Left ventricle myocardium inferior (tissue), 1 donor: ENCODE measurements at regions not wholly inside any gene's neighbourhood (a gene's known extent, or its start where the extent isn't known, plus 50 kb on each side); places are given as distances from the start of the nearest gene placed in this dataset.

Experiments
- DNase-seq: peaks from one replicate; pipeline ENCODE4 v3.0.0-alpha.2; 2020
- H3K27ac ChIP-seq: fragments of 200-600 bp; replicated peaks from 2 replicates; pipeline ENCODE4 v1.8.0; 2021
- H3K27me3 ChIP-seq: fragments of 200-600 bp; 2 replicates; pipeline ENCODE4 v1.8.0; 2021; ENCODE audit warnings: low read depth
- H3K36me3 ChIP-seq: fragments of 200-600 bp; 2 replicates; pipeline ENCODE4 v1.8.0; 2021
- H3K4me1 ChIP-seq: fragments of 200-600 bp; 2 replicates; pipeline ENCODE4 v1.8.0; 2021
- H3K4me3 ChIP-seq: fragments of 200-600 bp; 2 replicates; pipeline ENCODE4 v1.8.0; 2021; ENCODE audit warnings: mild to moderate bottlenecking, moderate library complexity
- H3K9me3 ChIP-seq: fragments of 200-600 bp; replicated peaks from 2 replicates; pipeline ENCODE4 v1.8.0; 2021
- CTCF ChIP-seq: fragments of 200-600 bp; IDR thresholded peaks from 2 replicates; pipeline ENCODE4 v1.8.0; 2021; ENCODE audit warnings: antibody characterized with exemption, mild to moderate bottlenecking, borderline replicate concordance
- intact Hi-C: fragments of 100-400 bp; cut with micrococcal nuclease; formaldehyde crosslinking; loops from one replicate; pipeline ENCODE4 v1.11.0; 2022
- donor health status: DM: no; HTN: yes; CAD: no; lungs with severe emphysema.

GRCh38 chr7:121485467-121486243 lies 89.5 kb upstream of the FAM3C start:
- no peaks in the 10 kb centered on the region for H3K9me3 ChIP-seq
- H3K4me3 ChIP-seq: no peak overlapping the region
- no peaks in the 10 kb centered on the region for H3K27me3 ChIP-seq
- intact Hi-C loops: no loop called here
- DNase-seq: peak; percentile 25
- peaks cover 5% of the 10 kb centered on the region for H3K4me1 ChIP-seq
- no peaks in the 10 kb centered on the region for H3K36me3 ChIP-seq
- peak overlapping the region; percentile 31 for H3K27ac ChIP-seq
- no peak for TF ChIP-seq CTCF

DNA sequence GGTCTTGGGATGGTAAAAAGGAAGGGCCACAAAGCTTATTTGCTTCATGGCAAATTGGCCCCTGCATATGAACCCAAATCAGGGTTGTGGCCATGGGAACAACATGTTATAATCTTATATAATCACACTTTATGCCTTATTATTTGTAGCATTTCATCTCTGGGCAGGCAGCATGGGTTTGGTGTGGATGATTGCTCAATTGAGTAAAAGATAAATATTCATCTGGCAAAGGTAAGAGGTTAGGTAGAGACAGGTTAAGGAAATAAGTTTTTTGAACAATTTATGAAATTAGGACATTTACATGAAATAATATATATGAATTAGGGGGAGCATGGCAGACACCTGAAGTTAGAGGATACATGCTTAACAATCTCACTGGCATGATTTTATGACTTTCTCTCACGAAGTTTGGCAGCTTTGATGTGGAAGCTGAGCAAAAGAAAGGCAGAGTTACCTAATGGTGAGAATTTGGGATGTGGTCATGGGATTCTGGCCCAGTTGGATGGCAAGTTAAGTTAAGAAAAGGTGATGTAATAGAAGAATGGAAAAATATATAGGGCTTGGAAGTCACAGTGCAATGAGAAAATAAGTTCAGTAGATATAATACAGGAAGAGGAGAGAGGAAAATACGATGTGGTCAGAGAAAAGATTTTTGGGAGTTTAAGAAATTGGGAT lies 88.1 kb upstream of the FAM3C start:
- intact Hi-C loops: no loop called here
- Histone ChIP-seq H3K4me3 (no peak overlapping the region), H3K36me3 (no peaks in the 10 kb centered on the region), H3K4me1 (peaks cover 5% of the 10 kb centered on the region), H3K27ac (no peak overlapping the region), H3K27me3 (no peaks in the 10 kb centered on the region), H3K9me3 (no peaks in the 10 kb centered on the region)
- no peak for DNase-seq
- no peak for TF ChIP-seq CTCF

DNA sequence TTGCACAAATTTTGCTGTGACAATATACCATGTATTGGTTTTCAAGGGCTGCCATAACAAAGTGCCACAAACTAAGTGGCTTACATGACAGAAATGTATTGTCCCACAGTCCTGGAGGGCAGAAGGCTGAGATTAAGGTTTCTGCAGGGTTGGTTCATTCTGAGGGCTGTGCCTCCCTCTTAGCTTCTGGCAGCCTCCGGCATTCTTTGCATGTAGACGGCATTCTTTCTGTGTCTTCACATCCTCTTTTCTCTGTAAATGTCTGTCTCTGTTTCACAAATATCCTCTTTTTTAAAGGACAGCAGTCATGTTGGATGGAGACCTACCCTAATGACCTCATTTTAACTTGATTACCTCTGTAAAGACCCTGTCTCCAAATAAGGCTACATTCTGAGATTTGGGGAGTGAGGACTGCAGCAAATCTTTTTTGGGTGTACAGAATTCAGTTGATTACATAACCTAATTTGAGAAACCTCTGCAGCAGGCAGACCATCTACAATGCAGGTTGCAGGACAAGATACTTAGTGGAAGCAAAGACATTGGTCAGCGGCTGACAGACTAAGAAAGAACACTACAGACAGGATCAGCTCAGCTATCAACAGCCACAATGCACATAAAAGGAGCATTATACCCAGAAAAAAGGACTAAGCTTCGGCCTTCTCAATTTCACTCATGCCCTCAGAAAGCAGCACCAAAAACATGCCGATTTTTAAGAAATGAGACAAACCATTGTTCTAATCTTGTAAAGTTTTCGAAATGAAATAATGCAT lies 84.6 kb upstream of the FAM3C start:
- intact Hi-C loops: no loop called here

GRCh38 chr7:121480058-121480457 lies 84.0 kb upstream of the FAM3C start:
- H3K36me3 ChIP-seq: no peaks in the 10 kb centered on the region
- no peaks in the 10 kb centered on the region for H3K4me1 ChIP-seq
- no peaks in the 10 kb centered on the region for H3K27me3 ChIP-seq
- no peaks in the 10 kb centered on the region for H3K9me3 ChIP-seq
- intact Hi-C loops: no loop called here
- TF ChIP-seq CTCF: no peak
- H3K4me3 ChIP-seq: no peak overlapping the region
- no peak overlapping the region for H3K27ac ChIP-seq
- DNase-seq: no peak

More for the DNA sequence above, 84.6 kb upstream of the FAM3C start:
- Histone ChIP-seq H3K27ac (no peak overlapping the region), H3K9me3 (no peaks in the 10 kb centered on the region), H3K4me1 (peaks cover 5% of the 10 kb centered on the region), H3K27me3 (no peaks in the 10 kb centered on the region), H3K36me3 (no peaks in the 10 kb centered on the region), H3K4me3 (no peak overlapping the region)
- DNase-seq: no peak
- TF ChIP-seq CTCF: no peak

DNA sequence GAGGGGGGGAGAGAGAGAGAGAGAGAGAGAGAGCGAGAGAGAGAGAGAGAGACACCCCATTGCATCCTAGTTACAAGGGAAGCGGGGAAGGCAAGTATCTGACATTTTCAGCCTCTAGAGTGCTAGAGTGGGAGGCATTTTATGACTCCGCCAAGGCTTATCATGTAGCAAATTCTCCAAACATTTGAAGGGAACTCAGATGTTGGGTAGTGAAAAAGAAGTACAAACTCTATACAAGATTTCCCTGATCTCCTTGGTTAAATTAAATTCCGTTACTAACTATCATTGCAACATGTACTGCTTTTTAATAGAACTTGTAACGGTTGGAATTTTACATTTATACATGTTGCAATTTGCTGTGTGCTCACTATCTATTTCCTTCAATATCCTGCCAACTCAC lies 83.4 kb upstream of the FAM3C start:
- Histone ChIP-seq H3K9me3 (no peaks in the 10 kb centered on the region), H3K4me3 (no peak overlapping the region), H3K27ac (no peak overlapping the region), H3K4me1 (no peaks in the 10 kb centered on the region), H3K27me3 (no peaks in the 10 kb centered on the region), H3K36me3 (no peaks in the 10 kb centered on the region)
- intact Hi-C loops: no loop called here
- no peak for DNase-seq
- TF ChIP-seq CTCF: no peak
